ENCODE measurements at regions not wholly inside any gene's neighbourhood (a gene's known extent, or its start where the extent isn't known, plus 50 kb on each side); places are given as distances from the start of the nearest gene placed in this dataset.
A peak's percentile ranks its signal among the peaks of the same experiment; 100 is the strongest.

DNA sequence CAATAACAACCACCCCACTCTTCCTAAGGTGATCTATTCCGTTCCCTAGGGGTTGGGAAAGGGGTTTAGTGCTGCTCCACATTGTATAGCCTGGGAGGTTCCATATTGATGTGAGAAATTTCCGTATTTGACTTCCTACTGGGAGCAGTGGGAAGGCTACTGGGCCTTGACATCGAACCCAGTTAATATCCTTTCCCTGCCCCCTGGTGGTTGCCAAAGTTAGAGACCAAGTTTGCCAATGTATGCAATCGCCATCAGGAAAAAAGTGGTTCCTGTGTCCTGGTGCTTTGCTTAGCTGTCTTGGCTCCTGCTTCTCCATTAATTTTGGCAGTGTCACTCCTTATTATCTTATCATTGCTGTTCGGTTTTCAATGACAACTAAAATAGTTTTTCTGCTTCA is 914.9 kb downstream of the KCNJ2 start:
- Histone ChIP-seq H3K9me3 (no peaks in the 10 kb centered on the region), H3K4me3 (no peak overlapping the region), H3K4me1 (no peaks in the 10 kb centered on the region), H3K36me3 (no peaks in the 10 kb centered on the region), H3K27ac (no peak overlapping the region), H3K27me3 (no peaks in the 10 kb centered on the region)
- TF ChIP-seq POLR2A (IDR thresholded peaks at IDR 0.05) = no peak
- TF ChIP-seq, protein P1, sequence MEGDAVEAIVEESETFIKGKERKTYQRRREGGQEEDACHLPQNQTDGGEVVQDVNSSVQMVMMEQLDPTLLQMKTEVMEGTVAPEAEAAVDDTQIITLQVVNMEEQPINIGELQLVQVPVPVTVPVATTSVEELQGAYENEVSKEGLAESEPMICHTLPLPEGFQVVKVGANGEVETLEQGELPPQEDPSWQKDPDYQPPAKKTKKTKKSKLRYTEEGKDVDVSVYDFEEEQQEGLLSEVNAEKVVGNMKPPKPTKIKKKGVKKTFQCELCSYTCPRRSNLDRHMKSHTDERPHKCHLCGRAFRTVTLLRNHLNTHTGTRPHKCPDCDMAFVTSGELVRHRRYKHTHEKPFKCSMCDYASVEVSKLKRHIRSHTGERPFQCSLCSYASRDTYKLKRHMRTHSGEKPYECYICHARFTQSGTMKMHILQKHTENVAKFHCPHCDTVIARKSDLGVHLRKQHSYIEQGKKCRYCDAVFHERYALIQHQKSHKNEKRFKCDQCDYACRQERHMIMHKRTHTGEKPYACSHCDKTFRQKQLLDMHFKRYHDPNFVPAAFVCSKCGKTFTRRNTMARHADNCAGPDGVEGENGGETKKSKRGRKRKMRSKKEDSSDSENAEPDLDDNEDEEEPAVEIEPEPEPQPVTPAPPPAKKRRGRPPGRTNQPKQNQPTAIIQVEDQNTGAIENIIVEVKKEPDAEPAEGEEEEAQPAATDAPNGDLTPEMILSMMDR (IDR thresholded peaks at IDR 0.05) = peak in 2 of 7 experiments; percentile 19
- DNase-seq = peak; percentile 9 to 42
- WGBS, 5 donors = 58 to 71% (median 60%) methylated on average over 5 of the region's 5 CpGs
- intact Hi-C loops (cut with DNase I; ENCODE audit: low total_unique reads) = no loop called here

DNA sequence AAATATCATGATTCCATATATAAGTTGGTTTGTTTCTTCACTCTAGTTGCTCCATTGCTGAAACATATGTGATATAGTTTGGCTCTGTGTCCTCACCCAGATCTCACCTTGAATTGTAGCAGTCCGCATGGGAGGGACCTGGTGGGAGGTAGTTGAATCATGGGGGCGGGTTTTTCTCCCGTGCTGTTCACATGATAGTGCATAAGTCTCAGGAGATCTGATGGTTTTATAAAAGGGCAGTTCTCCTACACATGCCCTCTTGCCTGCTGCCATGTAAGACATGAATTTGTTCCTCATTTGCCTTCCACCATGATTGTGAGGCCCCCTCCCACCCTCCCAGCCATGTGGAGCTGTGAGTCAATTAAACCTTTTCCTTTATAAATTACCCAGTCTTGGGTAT is 915.5 kb downstream of the KCNJ2 start:
- Histone ChIP-seq H3K27ac (no peak overlapping the region), H3K36me3 (no peaks in the 10 kb centered on the region), H3K27me3 (no peaks in the 10 kb centered on the region), H3K4me1 (no peaks in the 10 kb centered on the region), H3K9me3 (no peaks in the 10 kb centered on the region), H3K4me3 (no peak overlapping the region)
- whole genome bisulfite sequencing, 5 donors = 88 to 95% (median 93%) methylated on average over 3 of the region's 3 CpGs
- no peak for DNase-seq
- TF ChIP-seq EP300 (IDR thresholded peaks at IDR 0.05) (no peak), POLR2A (IDR thresholded peaks at IDR 0.05) (no peak), POLR2AphosphoS5 (IDR thresholded peaks at IDR 0.05) (no peak)
- TF ChIP-seq, protein P1 (IDR thresholded peaks at IDR 0.05) = no peak
- intact Hi-C loops (cut with DNase I; ENCODE audit: low total_unique reads) = no loop called here

DNA sequence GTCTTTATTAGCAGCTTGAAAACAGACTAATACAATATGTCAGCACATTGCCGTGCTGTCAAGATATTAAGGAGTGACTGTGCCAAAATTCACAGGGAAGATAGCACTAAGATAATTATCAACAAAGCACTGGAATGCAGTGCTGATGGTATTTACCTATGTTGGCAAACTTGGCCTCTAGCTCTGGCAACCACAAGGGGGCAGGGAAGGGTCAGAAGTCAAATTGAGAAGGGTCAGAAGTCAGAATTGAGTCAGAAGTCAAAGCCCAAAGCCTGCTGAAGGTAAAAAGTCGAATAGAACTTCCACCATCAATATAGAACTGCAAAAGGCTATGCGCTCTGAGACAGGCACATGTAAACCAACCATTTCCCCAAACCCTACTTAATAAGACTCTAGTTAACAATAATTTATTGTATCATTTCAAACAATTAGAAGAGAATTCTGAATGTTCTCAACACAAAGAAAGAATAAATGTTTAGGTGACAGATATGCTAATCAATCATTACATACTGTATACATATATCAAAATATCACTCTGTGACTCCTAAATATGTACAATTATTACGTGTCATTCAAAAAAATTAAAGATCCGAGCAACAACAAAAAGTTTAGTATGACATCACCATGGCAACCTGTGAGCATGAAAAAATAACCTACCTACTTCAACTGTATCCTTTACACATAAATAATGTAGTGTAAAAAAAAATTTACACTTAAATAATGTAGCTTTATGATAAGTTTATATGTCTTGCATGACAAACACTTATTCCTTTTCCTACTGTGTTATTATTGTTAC is 916.1 kb downstream of the KCNJ2 start:
- Histone ChIP-seq H3K9me3 (no peaks in the 10 kb centered on the region), H3K27ac (no peak overlapping the region), H3K27me3 (no peaks in the 10 kb centered on the region), H3K4me1 (no peaks in the 10 kb centered on the region), H3K4me3 (no peak overlapping the region), H3K36me3 (no peaks in the 10 kb centered on the region)
- TF ChIP-seq, protein P1 (IDR thresholded peaks at IDR 0.05) = no peak
- intact Hi-C loops (cut with DNase I; ENCODE audit: low total_unique reads) = no loop called here
- peak in 1 of 2 donors; percentile 27 for DNase-seq
- WGBS, 5 donors = 39 to 63% (median 50%) methylated on average over 5 of the region's 5 CpGs

DNA sequence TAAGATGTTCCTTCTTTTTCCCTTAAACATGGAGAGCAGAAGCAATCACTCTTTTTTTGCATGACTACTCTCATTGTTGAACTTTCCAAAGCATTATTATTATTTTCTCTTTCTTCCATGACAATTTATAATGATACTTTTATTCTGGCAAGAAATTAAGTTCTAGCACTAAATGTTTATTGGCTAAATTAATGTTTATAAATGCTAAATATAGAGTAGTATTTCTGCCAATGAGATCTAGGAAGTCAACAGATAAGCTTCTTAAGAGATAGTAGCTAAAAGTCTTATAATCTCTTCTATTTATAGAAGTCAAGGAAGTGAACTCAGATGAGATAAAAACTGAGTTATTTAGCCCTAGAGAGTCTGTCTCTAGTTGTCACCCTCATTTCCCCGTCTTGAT is 920.1 kb downstream of the KCNJ2 start:
- DNase-seq = no peak
- Histone ChIP-seq H3K4me3 (no peak overlapping the region), H3K9me3 (no peaks in the 10 kb centered on the region), H3K27me3 (no peaks in the 10 kb centered on the region), H3K36me3 (no peaks in the 10 kb centered on the region), H3K4me1 (no peaks in the 10 kb centered on the region), H3K27ac (no peak overlapping the region)
- TF ChIP-seq, protein P1 (IDR thresholded peaks at IDR 0.05) = no peak
- TF ChIP-seq EP300 (IDR thresholded peaks at IDR 0.05) (no peak), POLR2A (IDR thresholded peaks at IDR 0.05) (no peak), POLR2AphosphoS5 (IDR thresholded peaks at IDR 0.05) (no peak)
- 4 to 36% (median 13%) methylated on average over 1 of the region's 1 CpG for WGBS, 5 donors
- intact Hi-C loops (cut with DNase I; ENCODE audit: low total_unique reads) = no loop called here

Data from stomach (tissue), 8 donors.